OCI-M2 (cell line): ENCODE measurements at regions not wholly inside any gene's neighbourhood (a gene's known extent, or its start where the extent isn't known, plus 50 kb on each side); places are given as distances from the start of the nearest gene placed in this dataset.

Source experiments
- DNase-seq: peaks from one replicate; lab custom pipeline; 2025; ENCODE audit not compliant: unreplicated experiment; lab: John Stamatoyannopoulos, UW

DNA sequence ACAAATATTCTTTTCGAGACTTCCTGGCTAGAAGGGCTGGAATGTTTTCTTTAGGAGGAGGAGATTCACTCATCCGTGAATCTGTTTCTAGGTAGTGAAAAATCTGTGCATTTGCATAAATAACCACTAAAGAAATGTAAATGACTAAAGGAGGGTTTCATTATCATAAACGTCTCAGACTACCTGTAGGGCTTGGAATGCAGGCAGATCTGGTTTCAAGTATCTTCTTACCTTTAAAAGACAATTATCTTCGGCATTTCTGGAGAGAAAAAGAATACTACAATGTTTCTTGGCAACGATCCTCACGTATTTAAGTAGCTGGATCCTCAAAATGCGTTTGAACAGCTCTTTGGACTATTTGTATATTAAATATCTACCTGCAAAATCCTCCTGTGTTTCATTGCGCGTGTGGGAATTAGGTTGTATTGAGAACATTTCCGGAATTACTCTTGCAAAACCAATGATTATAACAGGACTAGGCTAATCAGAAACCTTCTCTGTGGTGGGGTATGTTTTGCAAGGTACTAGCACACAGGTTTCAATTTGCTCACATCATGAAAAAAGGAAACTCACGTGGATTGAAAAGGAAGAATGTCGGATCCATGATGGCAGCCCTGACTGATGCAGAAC lies 291.1 kb upstream of the ARGLU1 start:
- no peak for DNase-seq

DNA sequence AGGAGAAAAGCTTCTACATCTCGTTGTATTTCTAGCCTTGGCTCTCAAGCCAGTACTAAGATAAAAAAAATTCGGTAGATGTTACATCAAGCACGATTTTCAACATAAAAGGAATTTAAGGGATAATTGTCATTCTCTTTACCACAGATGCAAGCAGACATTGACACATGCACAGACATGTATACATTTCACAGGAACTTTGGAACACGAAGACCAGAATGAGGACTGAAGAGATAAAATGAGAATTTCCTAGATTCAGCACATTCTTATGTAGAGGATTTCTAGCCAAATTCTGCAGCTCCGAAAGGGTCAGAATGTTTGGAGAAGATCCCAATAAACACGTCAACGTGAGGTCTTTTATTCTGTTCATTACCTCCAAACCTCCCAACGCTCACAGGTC lies 284.5 kb upstream of the ARGLU1 start:
- no peak for DNase-seq

DNA sequence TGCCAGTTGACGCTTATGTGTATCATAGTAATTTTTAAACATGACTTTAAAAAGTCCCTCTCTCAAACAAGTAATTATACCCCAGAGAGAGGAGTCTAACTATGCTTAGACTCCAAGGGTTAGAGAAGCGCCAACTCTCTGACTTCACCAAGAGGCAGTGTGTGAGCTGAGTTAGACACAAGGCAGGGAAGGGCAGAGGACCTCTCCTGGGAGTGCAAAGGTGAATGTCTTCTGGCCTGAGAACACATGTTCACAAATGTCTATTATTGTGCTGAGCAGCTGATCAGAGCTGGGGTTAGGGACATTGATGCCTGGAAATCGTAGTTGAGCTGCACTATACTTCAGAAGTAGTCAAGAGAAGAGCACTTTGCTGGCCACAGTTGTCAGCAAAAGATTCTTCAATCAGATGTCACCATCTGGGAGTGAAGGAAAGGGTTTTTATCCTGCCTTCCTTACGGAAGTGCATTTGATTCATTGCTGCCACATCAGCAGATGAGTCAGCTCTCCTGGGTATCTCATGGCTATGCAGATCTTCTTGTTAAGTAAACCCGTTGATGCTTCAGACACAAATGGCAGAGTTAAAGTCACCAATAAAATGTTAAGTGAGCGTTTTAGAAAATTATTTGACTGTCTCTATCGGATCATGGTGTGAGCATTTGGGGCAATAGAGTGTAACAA lies 283.2 kb upstream of the ARGLU1 start:
- DNase-seq, result no peak

DNA sequence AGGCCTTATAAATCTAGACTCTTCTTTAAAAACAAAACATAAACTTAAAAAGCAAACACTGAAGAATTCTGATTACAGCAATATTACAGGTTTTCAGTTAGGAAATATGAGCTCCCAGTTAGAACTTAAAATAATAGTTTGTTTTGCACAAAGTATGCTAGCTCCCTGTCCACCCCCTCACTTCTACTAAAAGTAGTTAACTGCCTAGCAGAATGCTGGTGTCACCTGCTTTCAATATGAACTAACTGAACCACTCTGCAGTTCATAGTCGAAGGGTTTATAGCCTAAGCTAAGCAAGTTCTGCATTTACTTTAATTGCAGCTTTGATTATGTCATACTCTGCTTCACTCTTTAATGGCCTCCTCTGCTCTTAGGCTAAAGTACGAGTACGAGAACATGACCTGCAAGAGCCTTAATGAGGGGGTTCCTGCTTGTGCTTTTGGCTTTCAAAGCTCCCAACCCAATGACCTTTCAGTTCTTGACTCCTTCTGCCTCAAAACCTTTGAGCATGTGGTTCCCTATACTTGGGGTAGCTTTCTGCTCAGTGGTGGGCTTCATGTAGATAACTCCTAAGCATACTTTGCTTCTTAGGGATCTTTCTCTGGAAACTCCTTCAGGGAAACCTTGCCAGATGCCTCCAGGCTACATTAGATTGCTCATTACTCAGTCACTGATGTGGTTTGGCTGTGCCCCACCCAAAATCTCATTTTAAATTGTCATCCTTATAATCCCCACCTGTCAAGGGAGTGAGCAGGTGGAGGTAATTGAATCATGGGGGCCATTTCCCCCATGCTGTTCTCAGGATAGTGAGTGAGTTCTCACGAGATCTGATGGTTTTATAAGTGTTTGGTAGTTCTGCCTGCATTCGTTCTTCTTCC lies 278.9 kb upstream of the ARGLU1 start:
- DNase-seq, result no peak

DNA sequence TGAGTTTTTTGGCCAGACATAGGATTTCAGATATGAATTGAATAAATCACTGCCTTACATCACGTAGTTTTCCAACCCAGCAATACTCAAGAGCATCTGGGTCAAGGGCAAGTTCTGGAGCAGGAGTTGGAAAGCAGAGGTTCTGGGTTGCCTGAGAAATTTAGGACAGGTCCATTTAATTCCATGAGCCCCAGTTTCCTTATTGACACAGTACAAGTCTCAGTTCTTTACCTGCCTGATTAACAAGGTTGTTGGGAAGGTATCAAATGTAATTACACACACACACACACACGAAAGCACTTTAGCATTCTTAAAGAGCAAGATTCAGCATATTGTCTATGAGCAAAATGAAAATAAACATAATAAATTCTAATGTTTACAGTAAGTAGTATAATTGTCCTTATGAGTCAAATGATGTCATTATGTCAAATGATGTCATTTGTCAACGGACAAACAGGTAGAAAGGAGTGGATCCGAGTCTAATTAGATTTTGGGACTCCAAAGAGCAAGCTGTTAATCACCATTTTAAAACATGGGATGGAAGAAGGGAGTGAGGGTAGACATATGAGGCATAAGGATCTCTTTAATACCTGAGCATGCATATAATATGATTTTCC lies 268.4 kb upstream of the ARGLU1 start:
- DNase-seq, result no peak

DNA sequence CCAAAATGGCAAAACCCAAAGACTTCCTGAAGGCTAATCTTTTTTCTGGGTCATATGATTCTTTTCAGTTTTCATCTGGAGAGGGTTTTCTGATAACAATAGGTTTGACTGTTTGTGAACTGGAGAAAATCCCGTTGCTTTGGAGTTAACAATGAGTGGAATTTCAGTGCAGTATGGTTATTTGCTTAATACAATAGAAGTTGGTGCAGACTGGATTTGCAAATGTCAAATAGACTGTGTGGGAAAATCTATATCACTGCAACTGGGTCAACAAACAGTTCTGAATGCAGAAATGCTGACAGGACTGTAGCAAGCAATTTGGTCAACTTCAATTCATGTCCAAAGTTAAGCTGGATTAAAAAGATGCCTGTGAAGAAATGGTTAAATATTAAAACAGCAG lies 267.5 kb upstream of the ARGLU1 start:
- no peak for DNase-seq

DNA sequence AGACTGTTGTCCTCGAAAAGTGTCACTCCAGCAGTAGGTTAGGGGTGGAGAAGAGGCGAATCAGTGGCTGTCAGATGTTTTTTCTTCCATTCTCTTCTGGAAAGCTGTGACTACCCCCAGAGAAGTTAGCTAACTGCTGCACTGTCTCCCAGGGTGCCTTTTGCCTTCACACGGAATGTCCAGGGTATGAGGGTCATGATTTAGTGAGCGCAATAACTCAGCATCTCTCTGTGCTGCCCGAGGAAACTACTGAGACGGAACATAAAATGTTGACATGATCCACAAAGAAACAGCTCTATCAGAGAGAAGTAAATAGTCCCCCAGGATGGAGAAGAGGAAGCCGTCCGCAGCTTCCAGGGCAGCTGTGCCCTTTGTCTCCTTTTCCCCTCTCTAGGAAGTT lies 254.0 kb upstream of the ARGLU1 start:
- no peak for DNase-seq

DNA sequence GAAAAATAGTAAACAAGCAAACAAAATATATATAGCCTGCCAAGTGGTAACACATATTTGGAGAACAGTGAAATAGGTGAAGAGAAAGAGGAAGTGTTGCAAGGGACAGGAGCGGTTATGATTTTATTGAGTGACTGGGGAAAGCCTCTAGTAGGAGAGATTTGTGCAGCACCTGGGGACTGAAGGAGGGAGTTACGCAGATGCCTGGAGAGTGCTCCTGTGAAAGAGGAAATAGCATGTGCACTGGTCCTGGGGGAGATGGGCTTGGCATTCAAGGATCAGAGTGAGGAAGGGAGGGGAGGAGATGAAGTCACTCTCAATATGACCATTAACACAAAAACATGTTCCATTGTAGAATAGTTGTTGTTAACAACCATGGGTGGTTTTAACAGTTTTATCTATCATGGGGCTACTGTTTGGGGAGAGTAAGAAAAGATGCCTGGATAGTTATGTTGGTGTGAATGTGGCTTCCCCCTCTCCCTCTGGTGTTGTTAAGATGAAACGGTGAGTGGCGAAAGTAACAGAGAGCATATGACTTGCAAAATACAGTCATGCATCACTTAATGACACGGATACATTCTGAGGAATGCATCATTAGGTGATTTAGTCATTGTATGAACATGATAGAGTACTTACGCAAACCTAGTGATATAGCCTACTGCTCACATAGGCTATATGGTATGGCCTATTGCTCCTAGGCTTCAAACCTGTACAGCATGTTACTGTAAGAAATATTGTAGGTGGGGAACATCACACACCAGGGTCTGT lies 251.7 kb upstream of the ARGLU1 start:
- DNase-seq, result no peak

DNA sequence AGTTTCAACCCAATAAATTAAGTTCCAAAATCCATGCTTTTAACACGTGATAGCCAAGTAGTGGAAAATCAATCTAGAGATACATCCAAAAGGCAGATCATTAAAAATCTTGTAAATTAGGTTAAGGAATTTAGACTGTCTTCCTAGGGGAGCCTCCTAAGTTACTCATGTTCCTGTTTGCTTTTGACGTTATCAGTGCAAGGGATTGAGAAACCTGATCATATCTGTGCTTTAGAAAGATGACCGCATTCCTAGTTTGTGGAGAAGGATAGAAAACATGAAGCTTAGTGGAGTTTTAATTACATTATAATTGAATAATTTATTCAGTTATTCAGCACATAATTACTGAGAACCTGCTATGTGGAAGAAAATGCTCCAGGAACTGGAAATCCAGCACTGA lies 251.0 kb upstream of the ARGLU1 start:
- no peak for DNase-seq

DNA sequence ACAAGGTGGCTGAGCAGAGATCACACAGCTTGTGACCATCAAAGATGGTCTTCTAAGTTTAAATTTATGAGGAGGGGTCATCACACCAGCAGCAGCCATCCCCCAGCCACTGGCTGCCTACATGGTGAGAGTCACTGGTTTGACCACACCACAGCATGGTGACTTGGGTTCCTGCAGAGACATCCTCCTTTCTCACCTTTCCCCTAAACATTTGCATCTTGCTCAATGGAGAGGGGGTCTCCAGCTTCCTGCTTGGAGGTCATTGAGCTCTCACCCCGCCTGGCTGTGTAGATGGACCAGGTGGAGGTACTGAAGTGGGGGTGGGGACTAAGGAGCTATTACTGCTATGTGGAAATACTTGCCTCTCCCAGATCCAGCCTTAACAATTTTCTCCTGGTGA lies 247.6 kb upstream of the ARGLU1 start:
- no peak for DNase-seq

DNA sequence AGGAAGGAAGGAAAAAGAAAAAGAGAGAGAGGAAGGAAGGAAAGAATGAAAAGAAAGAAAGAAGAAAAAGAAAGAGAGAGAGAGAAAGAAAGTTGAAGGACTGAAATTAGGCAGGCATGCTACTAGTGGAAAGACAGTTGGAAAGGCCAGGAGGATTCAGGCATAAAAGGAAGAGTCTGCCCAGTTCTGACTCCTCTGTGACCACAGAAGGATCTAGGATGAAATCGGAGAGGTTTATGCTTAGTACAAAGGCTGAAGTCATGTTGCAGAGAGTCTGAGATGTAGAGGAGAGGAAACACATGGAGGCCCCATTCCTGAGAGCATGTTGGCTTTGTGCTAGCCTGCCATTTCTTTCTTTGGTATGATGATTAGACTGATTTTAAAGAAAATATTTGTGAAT lies 246.5 kb upstream of the ARGLU1 start:
- DNase-seq, result no peak

DNA sequence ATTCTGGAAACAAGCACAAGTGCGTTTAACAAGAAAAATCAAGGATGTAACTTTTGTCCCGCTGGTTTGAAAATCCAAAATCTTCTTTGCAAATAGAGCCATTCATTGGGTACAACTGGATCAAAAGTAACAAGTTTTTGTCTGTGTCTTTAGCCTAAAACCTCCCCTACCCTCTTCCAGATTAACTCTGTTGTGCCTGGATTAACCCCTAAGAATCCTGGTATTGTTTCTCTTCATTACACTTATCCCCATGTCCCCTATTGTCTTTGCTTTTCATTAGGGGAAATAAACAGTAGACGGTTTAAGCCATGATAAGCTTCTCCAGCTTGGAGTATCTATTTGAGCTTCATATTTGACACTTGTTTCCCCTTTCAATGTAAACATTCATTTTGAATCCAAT lies 242.1 kb upstream of the ARGLU1 start:
- DNase-seq, result no peak

DNA sequence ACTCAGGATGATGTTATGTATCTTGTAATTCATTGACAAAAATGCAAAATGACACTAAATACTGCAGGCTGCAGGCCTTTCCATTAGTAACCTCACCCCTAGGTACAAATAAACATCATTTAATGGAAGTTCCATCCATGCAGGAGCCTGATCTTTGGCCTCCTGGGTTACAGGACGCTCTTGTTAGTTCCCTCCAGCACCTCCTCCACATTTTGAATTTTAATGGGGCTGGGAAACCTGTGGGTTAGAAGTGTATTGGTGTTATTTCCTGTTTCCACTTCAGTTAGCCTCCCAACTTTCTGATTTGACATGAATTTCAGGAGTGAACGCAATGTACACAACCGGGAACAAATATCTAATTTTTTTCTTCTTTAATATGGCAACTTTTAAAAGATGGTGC lies 237.1 kb upstream of the ARGLU1 start:
- no peak for DNase-seq

DNA sequence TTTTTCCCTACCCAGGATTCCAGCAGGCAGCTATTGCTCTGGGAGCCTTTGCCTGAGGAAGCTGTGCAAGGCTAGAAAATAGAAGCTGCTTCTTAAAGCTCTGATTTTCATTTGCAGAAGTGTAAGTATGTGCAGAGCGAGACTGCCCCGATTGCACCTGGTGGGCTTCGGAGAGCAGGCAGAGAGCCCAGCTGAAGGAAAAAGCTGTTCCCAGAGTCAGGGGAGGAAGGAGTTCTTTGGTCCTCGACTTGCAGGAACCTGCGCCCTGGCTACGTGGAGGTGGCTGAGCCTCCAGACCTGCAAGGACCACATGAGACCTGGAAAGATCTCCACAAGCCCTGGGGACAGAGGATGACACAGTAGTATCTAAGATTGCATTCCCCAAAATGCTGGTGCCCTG lies 235.0 kb upstream of the ARGLU1 start:
- DNase-seq, result no peak

DNA sequence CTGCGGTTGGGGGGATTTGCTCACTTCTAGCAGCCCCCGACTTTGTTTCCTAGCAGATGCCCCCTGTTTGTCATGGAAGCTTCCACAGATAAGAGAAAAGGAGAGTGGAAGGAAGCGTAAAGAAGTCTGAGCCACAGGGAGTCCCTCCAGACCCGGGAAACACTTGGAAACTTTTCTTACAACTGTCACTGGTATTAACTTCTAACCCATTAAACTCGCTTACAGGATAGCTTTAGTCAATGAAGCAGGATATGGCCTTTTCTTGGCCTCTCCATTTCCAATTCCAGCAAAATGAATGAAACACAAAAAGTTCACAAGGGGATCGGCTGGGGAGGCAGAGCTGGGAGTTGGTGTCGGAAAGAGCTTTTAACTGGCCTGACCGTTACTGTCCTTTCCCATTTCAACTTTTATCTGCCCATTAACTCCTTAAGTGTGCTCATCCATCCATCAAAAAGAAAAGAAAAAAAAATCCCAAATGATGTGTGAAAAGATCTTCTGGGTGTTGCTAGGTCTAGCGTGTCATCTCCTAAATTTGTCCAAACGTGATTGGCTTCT lies 231.9 kb upstream of the ARGLU1 start:
- no peak for DNase-seq

DNA sequence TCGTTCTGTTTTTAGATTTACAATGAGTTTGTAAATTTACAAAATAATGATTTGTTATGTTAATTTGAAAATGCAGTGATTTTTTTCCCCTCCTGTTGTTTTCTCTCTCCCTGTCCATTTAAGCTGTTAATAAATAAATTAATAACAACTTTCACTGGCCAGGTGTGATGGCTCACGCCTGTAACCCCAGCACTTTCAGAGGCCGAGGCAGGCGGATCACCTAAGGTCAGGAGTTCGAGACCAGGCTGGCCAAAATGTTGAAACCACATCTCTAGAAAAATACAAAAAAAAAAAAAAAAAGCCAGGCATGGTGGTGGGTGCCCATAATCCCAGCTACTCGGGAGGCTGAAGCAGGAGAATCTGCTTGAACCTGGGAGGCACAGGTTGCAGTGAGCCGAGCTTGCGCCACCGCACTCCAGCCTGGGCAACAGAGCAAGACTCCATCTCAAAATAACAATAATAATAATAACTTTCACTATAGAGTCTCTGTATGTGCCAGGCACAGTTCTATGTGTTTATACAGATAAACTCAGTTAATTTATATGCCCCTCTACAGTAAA lies 229.2 kb upstream of the ARGLU1 start:
- no peak for DNase-seq

DNA sequence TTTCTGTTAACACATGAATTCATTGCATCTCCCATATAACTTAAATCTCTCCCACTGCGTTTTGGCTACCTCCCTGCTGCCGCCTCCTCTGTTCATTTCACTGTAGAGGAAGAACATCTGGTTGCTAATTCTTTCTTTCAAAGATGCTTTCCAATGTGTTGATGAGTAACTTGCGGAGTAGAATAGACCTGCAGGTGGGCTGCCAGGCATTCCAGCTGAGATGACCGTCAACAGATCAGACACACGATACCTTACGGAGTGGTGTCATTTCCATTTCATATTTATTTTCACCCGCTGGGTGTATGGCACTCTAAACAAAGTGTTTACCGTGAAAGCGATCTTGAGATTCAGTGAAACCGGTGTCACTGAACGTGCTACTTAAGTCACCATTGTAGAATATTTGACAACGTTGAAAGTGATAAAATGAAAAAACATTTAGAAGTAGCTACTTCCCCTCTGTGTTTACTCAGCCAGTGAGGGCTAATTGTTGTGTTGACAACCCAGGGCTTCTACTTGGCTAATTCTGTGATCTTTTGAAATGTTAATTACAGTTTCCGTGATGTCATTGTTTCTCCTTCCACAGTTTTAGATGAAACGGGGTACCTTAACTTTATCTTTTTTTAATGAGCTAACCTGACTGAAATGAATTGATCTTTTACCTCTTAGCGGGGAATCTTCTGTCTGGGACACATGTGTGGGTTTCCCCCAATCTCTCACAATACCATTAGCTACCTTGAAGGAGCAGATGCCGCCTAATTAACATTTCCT lies 228.5 kb upstream of the ARGLU1 start:
- DNase-seq, result no peak

DNA sequence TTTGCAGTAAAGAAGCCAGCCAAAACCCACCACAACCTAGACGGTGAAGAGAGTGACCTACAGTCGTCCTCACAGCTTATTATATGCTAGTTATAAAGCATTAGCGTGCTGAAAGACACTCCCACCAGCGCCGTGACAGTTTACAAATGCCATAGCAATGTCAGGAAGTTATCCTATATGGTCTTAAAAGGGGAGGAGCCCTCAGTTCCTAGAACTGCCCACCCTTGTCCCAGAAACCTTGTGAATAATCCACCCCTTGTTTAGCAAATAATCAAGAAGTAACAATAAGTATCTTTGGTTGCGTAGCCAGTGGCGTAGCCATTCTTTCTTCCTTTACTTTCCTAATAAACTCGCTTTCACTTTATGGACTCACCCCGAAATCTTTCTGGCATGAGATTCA lies 227.9 kb upstream of the ARGLU1 start:
- no peak for DNase-seq

DNA sequence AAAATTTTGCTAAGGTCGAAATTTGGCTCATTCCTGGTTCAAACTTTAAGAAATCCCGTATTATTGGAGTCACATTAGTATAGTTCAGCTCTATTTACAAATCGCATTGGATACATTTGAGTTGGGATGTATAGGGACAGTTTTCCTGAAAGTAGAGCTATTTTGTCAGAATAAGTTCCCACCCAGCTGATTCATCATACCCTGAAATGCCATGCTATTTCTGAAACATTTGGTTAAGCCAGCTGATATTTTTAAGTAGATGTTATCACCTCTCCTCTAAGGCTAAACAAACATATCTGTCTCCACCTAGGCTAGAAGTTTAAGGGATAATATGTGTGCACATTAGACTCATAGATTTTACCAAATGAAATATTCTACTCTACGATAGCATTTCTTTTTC lies 226.2 kb upstream of the ARGLU1 start:
- DNase-seq, result no peak

DNA sequence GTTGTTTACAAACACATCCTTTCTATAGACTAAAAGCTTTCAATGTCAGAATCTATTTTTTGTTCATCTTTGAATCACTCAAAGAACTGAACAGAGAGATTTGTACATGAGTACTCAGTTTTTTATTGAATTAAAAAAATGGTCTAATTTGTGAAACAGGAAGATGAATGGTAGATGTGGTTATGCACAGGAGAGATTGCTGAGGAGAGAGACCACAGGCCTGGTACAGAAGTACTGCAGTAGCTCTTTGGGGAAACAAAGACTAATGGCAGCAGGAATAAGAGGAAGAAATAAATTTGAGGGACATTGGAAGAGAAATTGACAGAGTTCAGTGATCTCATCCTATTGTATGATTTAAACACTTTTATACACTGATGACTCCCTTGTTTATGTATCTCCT lies 222.0 kb upstream of the ARGLU1 start:
- DNase-seq, result no peak
